ENCODE measurements at regions not wholly inside any gene's neighbourhood (a gene's known extent, or its start where the extent isn't known, plus 50 kb on each side); places are given as distances from the start of the nearest gene placed in this dataset.

DNA sequence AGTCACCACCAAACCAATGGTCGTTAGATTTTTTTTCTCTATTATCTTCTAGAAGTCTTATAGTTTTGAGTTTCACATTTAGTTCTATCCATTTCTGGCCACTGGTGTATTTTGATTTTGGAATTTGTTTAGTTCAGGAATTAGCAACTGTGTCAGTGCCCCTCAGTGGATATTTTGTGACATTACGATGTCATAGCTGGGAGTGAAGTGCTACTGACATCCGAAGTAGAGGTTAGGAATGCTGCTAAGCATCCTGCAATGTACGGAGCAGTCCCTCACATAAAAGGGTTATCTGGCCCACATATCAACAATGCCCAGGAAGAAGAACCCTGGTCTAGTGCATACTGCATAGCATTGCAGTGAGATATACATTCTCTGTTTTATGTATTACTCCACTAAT, 157.4 kb upstream of the RGPD4 start:
- peaks cover 4% of the 10 kb centered on the region; the same call in 1 of the 2 replicates for H3K9me3 ChIP-seq (replicated peaks)
- no peak for DNase-seq (ENCODE audit: low read depth in 1 of 2, low spot score in 2 of 2)
- H3K36me3 ChIP-seq: no peaks in the 10 kb centered on the region
- no peak overlapping the region for H3K4me3 ChIP-seq
- H3K4me1 ChIP-seq (replicated peaks): no peaks in the 10 kb centered on the region
- no peak overlapping the region for H3K27ac ChIP-seq
- H3K27me3 ChIP-seq (replicated peaks): no peaks in the 10 kb centered on the region

DNA sequence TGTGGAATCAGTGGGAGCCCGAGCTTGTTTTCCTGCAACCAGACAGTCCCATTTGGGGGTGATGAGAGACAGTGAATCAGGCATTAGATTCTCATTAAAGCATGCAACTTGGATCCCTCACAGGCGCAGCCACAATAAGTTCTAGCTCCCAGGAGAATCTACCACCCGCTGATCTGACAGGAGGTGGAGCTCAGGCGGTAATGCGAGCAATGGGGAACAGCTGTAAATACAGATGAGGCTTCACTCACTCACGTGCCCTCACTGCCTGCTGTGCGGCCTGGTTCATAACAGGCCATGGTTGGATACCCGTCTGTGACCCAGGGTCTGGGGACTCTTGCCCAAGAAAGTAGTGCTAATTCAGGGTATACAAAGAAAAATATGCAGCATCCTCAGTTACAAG, 144.8 kb upstream of the RGPD4 start:
- H3K9me3 ChIP-seq (replicated peaks): no peaks in the 10 kb centered on the region
- no peaks in the 10 kb centered on the region for H3K36me3 ChIP-seq
- no peak overlapping the region for H3K27ac ChIP-seq
- no peak overlapping the region for H3K4me3 ChIP-seq
- H3K27me3 ChIP-seq (replicated peaks): no peaks in the 10 kb centered on the region
- no peak for DNase-seq (ENCODE audit: low read depth in 1 of 2, low spot score in 2 of 2)
- H3K4me1 ChIP-seq (replicated peaks): no peaks in the 10 kb centered on the region

DNA sequence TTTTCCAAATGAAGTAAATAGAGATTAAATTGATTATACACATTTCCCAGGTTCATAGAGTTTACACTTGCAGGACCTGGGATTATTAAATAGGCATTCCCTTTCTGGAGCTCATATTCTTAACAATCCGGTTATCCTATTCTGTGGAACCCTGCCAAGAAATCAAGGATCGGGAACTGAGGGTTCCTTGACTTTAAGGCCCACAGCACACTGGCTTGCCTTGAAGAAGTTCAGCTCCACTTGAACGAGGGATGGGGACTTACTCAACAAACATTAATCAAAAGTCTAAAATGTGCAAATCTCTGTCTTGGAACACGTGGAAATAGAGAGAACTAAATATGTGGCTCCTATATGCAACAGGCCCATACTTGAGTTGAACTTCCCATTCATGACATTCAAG, 142.3 kb upstream of the RGPD4 start:
- Histone ChIP-seq H3K27me3 (replicated peaks) (no peaks in the 10 kb centered on the region), H3K4me3 (no peak overlapping the region), H3K4me1 (replicated peaks) (no peaks in the 10 kb centered on the region), H3K36me3 (no peaks in the 10 kb centered on the region), H3K27ac (no peak overlapping the region), H3K9me3 (replicated peaks) (no peaks in the 10 kb centered on the region)
- DNase-seq (ENCODE audit: low read depth in 1 of 2, low spot score in 2 of 2): no peak

DNA sequence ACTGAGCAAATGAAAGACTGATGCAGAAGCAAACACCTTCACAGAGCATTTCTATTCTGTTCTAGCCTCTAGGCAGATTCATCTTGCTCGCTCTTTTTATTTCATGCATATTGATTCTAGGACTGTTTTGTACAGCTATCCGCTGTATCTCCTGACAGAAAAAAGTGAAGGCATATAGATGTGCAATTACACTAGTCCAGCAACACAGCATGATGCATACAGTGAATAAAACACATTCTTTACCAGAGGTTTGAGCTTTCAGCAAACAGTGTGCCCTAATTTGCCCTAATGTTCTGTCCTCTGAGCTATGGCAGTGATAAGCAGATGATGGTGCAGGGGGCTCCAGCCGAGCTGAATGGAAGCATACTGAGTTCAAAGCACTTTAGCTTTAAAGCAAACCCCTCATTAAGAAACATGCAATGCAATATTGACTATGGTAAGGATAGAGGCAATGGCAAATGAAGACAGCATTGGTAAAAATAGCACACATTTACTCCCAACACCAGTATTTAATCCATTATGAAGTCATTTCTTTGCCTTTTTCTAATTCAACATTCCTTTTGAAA, 141.2 kb upstream of the RGPD4 start:
- Histone ChIP-seq H3K36me3 (no peaks in the 10 kb centered on the region), H3K4me3 (no peak overlapping the region), H3K27me3 (replicated peaks) (no peaks in the 10 kb centered on the region), H3K27ac (no peak overlapping the region), H3K9me3 (replicated peaks) (no peaks in the 10 kb centered on the region), H3K4me1 (replicated peaks) (no peaks in the 10 kb centered on the region)
- DNase-seq (ENCODE audit: low read depth in 1 of 2, low spot score in 2 of 2): no peak

DNA sequence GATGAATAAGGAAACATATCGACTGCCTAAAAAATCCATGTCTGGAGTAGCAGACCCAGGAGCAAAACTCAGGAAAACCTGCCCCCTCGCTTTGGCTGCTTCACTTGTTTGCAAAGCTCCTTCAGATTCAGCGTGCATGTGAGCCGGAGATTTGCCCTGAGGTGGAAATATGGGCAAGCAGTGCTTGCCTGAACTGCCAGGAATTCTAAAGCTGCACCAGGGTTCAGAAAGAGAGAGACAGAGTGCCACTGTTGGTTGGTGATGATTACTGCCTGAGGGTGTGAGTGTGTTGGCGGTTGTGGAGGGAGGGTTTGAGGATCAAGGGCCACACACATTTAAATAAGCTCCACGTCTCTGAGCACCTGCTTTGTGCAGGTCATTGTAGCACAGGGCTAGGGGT, 139.6 kb upstream of the RGPD4 start:
- no peaks in the 10 kb centered on the region for H3K9me3 ChIP-seq (replicated peaks)
- H3K4me3 ChIP-seq: no peak overlapping the region
- H3K36me3 ChIP-seq: no peaks in the 10 kb centered on the region
- H3K27ac ChIP-seq: no peak overlapping the region
- no peaks in the 10 kb centered on the region for H3K4me1 ChIP-seq (replicated peaks)
- DNase-seq (ENCODE audit: low read depth in 1 of 2, low spot score in 2 of 2): no peak
- no peaks in the 10 kb centered on the region for H3K27me3 ChIP-seq (replicated peaks)

DNA sequence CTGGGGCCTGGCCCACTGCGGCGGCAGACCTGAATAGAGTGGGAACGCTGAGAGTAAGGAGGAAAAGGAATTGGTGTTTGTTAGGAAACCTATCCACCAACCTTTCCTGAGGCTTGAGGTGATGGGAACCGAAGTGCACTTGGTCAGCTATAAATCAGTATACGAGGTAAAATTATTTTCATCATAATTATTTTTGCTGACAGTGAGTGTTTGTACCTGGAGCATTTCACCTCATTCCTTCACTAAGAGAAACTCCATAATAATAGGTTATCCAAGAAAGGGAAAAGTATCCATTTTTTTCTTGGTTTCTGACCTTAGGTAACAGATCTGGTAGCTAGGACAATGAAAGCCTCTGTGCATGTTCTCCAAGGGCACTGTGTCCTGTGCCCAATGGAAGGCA, 138.6 kb upstream of the RGPD4 start:
- H3K4me1 ChIP-seq (replicated peaks): no peaks in the 10 kb centered on the region
- no peaks in the 10 kb centered on the region for H3K9me3 ChIP-seq (replicated peaks)
- no peak for DNase-seq (ENCODE audit: low read depth in 1 of 2, low spot score in 2 of 2)
- H3K36me3 ChIP-seq: no peaks in the 10 kb centered on the region
- no peak overlapping the region for H3K27ac ChIP-seq
- H3K27me3 ChIP-seq (replicated peaks): no peaks in the 10 kb centered on the region
- no peak overlapping the region for H3K4me3 ChIP-seq

DNA sequence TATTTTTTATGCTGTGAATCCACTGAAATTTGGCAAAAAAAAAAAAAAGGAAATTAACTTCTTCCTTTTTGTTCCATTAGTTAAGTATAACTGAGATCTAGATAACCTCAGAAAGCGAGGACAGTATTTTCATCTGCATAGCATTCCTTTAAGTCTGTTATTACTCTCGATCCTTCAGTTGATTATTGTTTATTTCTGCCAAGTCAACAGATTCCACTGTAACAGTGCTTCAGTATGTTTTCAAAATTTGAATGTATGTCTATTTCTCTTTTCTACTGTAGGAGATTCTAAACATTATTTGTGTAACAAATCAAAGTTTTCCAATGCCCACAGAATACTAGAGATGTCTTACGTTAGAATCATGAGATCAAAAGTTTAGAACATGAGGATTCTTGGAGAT, 133.1 kb upstream of the RGPD4 start:
- Histone ChIP-seq H3K27ac (no peak overlapping the region), H3K4me1 (replicated peaks) (no peaks in the 10 kb centered on the region), H3K9me3 (replicated peaks) (no peaks in the 10 kb centered on the region), H3K36me3 (no peaks in the 10 kb centered on the region), H3K27me3 (replicated peaks) (no peaks in the 10 kb centered on the region), H3K4me3 (no peak overlapping the region)
- DNase-seq (ENCODE audit: low read depth in 1 of 2, low spot score in 2 of 2): no peak

DNA sequence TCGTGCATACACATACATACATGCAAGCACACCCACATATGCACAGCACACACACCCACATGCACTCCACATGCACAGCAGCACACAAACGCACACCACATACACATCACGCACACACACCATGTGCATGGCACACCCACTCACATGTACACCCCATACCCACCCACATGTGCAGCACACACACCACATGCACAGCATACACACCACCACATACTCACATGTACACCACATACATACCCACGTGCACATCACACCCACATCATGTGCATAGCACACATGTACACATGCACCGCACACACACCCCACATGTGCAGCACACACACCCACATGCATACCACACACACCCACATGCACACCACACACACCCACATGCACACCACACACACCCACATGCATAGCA, 132.0 kb upstream of the RGPD4 start:
- no peak overlapping the region for H3K27ac ChIP-seq
- no peak for DNase-seq (ENCODE audit: low read depth in 1 of 2, low spot score in 2 of 2)
- no peak overlapping the region for H3K4me3 ChIP-seq
- no peaks in the 10 kb centered on the region for H3K9me3 ChIP-seq (replicated peaks)
- no peaks in the 10 kb centered on the region for H3K4me1 ChIP-seq (replicated peaks)
- H3K36me3 ChIP-seq: no peaks in the 10 kb centered on the region
- no peaks in the 10 kb centered on the region for H3K27me3 ChIP-seq (replicated peaks)

DNA sequence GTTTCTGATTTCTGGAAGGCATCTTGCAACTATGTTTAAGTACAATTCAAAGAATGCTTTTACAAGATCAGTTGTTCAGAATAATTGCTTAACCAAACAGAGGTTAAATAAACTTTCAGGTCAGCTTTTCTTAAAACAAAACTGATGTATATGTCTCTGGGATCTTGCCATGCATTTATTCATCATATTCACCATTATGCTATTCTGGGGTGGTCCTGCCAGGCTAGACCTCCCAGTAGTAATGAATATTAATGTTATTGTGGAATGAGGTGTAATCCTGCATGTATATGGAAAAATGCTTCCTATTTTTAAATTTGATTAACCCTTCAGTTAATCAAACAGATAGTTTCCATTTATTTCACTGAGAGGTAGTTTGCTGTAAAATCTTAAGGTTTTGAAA, 129.3 kb upstream of the RGPD4 start:
- no peak for DNase-seq (ENCODE audit: low read depth in 1 of 2, low spot score in 2 of 2)
- Histone ChIP-seq H3K4me1 (replicated peaks) (no peaks in the 10 kb centered on the region), H3K27ac (no peak overlapping the region), H3K4me3 (no peak overlapping the region), H3K36me3 (no peaks in the 10 kb centered on the region), H3K27me3 (replicated peaks) (no peaks in the 10 kb centered on the region), H3K9me3 (replicated peaks) (no peaks in the 10 kb centered on the region)

DNA sequence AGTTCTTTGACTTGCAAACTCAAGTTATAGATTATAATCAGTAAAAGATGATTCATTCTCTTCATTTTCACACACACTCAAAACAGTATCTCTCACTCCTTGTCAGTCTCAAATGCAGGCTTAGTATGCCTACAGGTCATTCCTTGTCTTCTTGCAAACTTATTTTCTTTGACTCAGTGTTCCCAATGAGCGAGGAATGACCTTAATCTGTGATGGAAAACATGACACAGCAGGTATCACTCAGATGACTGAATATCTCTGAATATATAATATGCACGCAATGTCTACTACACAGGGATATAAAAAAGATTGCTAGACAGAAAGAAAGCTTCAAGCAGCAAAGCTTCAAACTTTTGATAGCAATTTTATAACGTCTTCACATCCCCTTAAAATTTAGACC, 127.8 kb upstream of the RGPD4 start:
- Histone ChIP-seq H3K27me3 (replicated peaks) (no peaks in the 10 kb centered on the region), H3K9me3 (replicated peaks) (no peaks in the 10 kb centered on the region), H3K36me3 (no peaks in the 10 kb centered on the region), H3K4me3 (no peak overlapping the region), H3K27ac (no peak overlapping the region), H3K4me1 (replicated peaks) (no peaks in the 10 kb centered on the region)
- DNase-seq (ENCODE audit: low read depth in 1 of 2, low spot score in 2 of 2): no peak

DNA sequence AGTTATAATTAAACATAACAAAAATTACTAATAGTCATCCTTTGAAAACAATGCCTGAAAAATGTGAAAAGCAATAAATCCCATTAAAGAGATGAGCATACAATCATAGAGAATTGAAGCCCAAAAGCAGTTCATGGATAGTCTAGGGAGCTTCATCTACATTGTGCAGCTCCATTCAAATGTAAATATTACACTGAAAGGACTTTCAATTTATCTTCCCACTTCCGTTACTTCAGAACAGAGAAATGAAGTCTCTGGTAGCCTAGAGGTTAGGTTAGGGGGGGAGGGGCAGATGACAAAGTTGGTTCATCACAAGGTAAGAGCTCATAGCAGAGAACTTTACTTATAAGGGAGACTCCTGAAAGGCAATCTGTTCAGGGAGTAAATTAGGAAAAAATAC, 126.6 kb upstream of the RGPD4 start:
- H3K4me1 ChIP-seq (replicated peaks): no peaks in the 10 kb centered on the region
- H3K36me3 ChIP-seq: no peaks in the 10 kb centered on the region
- H3K27me3 ChIP-seq (replicated peaks): no peaks in the 10 kb centered on the region
- H3K27ac ChIP-seq: no peak overlapping the region
- H3K9me3 ChIP-seq (replicated peaks): no peaks in the 10 kb centered on the region
- no peak overlapping the region for H3K4me3 ChIP-seq
- no peak for DNase-seq (ENCODE audit: low read depth in 1 of 2, low spot score in 2 of 2)

DNA sequence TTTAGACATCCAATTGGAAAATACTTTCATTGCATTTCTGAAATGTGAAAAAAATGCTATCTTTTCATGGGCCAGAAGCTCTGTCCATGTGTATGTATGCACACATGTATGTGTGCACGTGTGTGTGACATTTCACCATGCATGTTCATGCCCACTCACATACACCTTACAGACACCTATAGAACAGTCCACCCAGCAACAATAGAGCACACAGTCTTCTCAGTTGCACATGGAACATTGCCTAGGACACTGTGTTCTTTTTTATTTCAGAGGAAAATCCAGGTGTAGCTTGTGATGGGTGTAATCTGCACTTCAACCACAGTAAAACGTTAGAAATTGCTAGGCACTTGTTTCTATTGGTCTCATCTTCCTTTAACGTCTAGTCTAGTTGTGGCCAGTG, 114.8 kb upstream of the RGPD4 start:
- Histone ChIP-seq H3K9me3 (replicated peaks) (no peaks in the 10 kb centered on the region), H3K27me3 (replicated peaks) (no peaks in the 10 kb centered on the region), H3K4me1 (replicated peaks) (no peaks in the 10 kb centered on the region), H3K4me3 (no peak overlapping the region), H3K27ac (no peak overlapping the region), H3K36me3 (no peaks in the 10 kb centered on the region)
- no peak for DNase-seq (ENCODE audit: low read depth in 1 of 2, low spot score in 2 of 2)

DNA sequence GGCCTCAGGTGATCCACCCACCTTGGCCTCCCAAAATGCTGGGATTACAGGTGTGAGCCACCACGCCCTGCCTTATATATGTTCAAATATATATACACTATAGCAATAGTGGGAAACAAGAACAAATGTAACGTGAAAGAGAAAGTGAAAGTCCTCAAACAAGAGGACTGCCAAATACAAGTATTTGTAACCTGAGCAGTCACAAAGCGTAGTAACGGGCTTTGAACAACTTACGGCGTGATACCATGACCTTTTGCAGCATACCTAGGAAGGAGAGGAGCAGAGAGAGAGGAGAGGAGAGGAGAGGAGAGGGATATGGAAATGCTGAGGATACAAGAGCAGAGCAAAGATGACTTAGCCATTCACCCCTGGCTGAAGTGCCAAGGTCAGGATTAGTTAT, 113.8 kb upstream of the RGPD4 start:
- no peaks in the 10 kb centered on the region for H3K9me3 ChIP-seq (replicated peaks)
- DNase-seq (ENCODE audit: low read depth in 1 of 2, low spot score in 2 of 2): no peak
- H3K4me3 ChIP-seq: 0 out of 2 replicates have a peak overlapping the region, but pooled peaks have one; percentile 7
- H3K27me3 ChIP-seq (replicated peaks): no peaks in the 10 kb centered on the region
- H3K4me1 ChIP-seq (replicated peaks): no peaks in the 10 kb centered on the region
- H3K27ac ChIP-seq: no peak overlapping the region
- no peaks in the 10 kb centered on the region for H3K36me3 ChIP-seq

DNA sequence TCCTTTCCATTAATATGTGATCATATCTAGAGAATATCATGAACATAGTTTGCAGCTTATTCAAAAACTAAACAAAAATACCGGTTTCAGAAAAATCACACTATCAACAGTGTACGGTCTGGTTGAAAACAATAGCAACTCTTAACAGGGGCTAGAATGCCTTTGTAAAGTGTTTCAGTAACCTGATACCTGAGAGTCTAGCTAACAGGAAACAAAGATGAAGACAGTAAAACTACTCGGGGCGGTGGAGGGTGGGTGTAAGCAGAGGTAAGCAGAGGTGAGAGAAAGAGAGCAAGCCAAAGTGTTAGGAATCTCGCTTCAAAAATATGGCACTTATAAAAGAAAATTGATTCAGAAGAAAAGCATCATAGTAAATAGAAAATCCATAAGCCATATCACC, 109.0 kb upstream of the RGPD4 start:
- Histone ChIP-seq H3K36me3 (no peaks in the 10 kb centered on the region), H3K27ac (no peak overlapping the region), H3K9me3 (replicated peaks) (no peaks in the 10 kb centered on the region), H3K4me1 (replicated peaks) (no peaks in the 10 kb centered on the region), H3K4me3 (no peak overlapping the region), H3K27me3 (replicated peaks) (no peaks in the 10 kb centered on the region)
- no peak for DNase-seq (ENCODE audit: low read depth in 1 of 2, low spot score in 2 of 2)

DNA sequence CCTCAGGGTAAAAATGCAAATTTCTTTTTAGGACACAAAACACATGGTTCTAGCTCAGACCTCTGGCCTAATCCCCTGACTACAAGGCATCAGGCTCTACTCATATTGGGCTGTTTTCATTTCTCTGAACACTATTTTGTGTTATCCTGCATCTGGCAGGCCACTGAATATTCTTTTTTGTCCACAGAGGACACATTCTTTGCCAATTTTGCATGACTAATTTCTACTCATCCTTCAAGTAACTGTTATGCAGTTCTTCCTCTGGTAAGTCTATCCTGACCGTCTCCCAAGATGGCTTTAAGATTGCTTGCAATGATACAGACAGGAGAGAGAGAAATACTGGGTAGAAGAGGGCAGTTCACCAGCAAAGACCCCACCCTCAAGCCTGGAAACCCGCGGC, 107.6 kb upstream of the RGPD4 start:
- Histone ChIP-seq H3K4me1 (replicated peaks) (no peaks in the 10 kb centered on the region), H3K27ac (no peak overlapping the region), H3K36me3 (no peaks in the 10 kb centered on the region), H3K9me3 (replicated peaks) (no peaks in the 10 kb centered on the region), H3K4me3 (no peak overlapping the region), H3K27me3 (replicated peaks) (no peaks in the 10 kb centered on the region)
- DNase-seq (ENCODE audit: low read depth in 1 of 2, low spot score in 2 of 2): no peak
